ENCODE measurements at regions not wholly inside any gene's neighbourhood (a gene's known extent, or its start where the extent isn't known, plus 50 kb on each side); places are given as distances from the start of the nearest gene placed in this dataset.

DNA sequence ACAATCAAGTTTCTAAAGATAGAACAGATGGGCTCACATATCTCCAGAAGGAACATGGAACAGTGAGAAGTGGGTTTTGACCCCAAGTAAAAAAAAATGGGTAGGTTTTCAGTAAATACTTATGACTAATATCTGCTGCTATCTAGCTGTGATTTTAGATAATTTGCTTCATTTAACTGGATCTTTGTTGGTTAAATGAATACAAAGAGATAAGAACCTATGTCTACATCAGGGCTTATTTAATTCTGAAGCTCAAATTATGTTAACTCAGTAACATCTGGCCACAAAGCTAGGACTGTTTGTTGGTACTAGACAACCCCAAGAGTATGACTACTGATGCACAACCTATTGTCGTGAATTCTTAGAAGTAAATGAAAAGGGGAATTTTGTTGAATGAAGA is 144.4 kb upstream of the SESN3 start:
- Histone ChIP-seq H3T11ph (ENCODE audit: low read length) (no peak overlapping the region), H3K9ac (ENCODE audit: extremely low read depth, insufficient read length, low read length) (no peak overlapping the region), H4K5ac (ENCODE audit: insufficient read length, low read depth, low read length) (no peak overlapping the region), H3K56ac (ENCODE audit: insufficient read length, low read depth, low read length) (no peak overlapping the region), H4K8ac (replicated peaks; ENCODE audit: insufficient read length, low read depth, low read length) (no peak overlapping the region), H3K27me3 (ENCODE audit: insufficient read depth, low read length) (no peaks in the 10 kb centered on the region), H3K4me2 (ENCODE audit: insufficient read depth, insufficient read length, low read length) (no peak overlapping the region), H2AFZ (ENCODE audit: low read length) (no peak overlapping the region), H2BK5ac (ENCODE audit: insufficient read length, low read length) (no peak overlapping the region), H3K27ac (ENCODE audit: insufficient read length, low read depth, low read length) (no peak overlapping the region), H2BK20ac (ENCODE audit: low read depth, low read length, poor library complexity, severe bottlenecking) (no peak overlapping the region), H2BK12ac (ENCODE audit: insufficient read length, low read depth, low read length) (no peak overlapping the region), H3K79me1 (ENCODE audit: insufficient read depth, low read depth, low read length, poor library complexity, severe bottlenecking) (no peaks in the 10 kb centered on the region), H4K91ac (ENCODE audit: insufficient read length, low read depth, low read length) (no peak overlapping the region), H2BK120ac (ENCODE audit: low read depth, low read length, poor library complexity, severe bottlenecking) (no peak overlapping the region), H2BK15ac (ENCODE audit: low read depth, low read length) (no peak overlapping the region), H3K23ac (ENCODE audit: insufficient read length, low read depth, low read length) (no peak overlapping the region), H3K79me2 (ENCODE audit: insufficient read depth, low read length) (no peaks in the 10 kb centered on the region), H3K4me1 (ENCODE audit: insufficient read depth, low read length) (peaks cover 5% of the 10 kb centered on the region; the same call in 1 of the 2 replicates), H3K9me3 (ENCODE audit: control insufficient read depth, low read depth, low read length) (no peaks in the 10 kb centered on the region), H3K18ac (ENCODE audit: insufficient read length, low read depth, low read length) (no peak overlapping the region), H3K4ac (ENCODE audit: low read depth, low read length) (no peak overlapping the region), H3K23me2 (ENCODE audit: insufficient read length, low read depth, low read length, poor library complexity, severe bottlenecking) (no peaks in the 10 kb centered on the region), H2AK5ac (ENCODE audit: insufficient read length, low read length) (no peak overlapping the region), H3K14ac (ENCODE audit: insufficient read depth, low read length) (no peak overlapping the region), H4K20me1 (ENCODE audit: control insufficient read depth, insufficient read depth, insufficient read length) (no peaks in the 10 kb centered on the region)
- TF ChIP-seq CTCF (conservative IDR thresholded peaks at IDR 0.05), result no peak
- Mint-ChIP-seq H3K36me3 (ENCODE audit: insufficient read depth in 1 of 3, low read depth in 3 of 3) (no peaks in the 10 kb centered on the region; a peak in 1 of 7 replicates), H3K4me1 (peaks cover 42 to 55% of the 10 kb centered on the region in 2 experiments), H3K27me3 (ENCODE audit: low read depth) (no peaks in the 10 kb centered on the region), H3K27ac (no peak overlapping the region), H3K9me3 (0 out of 5 replicates have a peak, but pooled peaks cover 0 to 3% of the 10 kb centered on the region in 2 experiments), H3K4me3 (no peak overlapping the region)
- DNase-seq, result no peak
- WGBS (ENCODE audit: extremely low coverage, insufficient read length, low lambda C conversion rate), result no CpG with 5 or more reads among the region's 1 CpG
